NCI-H2171 treated with DMSO at 0.1 percent for 48 hours (cell line): ENCODE measurements at regions not wholly inside any gene's neighbourhood (a gene's known extent, or its start where the extent isn't known, plus 50 kb on each side); places are given as distances from the start of the nearest gene placed in this dataset.
"Not testable (repeated sequence)": the region's sequence is repeated elsewhere in the genome, so short reads cannot be mapped to it uniquely, and the experiment has no call there.

Source experiments
- DNase-seq: peaks from one replicate; lab custom pipeline; 2025; lab: John Stamatoyannopoulos, UW

- no peak for DNase-seq
Measured at GRCh38 chr2:121818546-121818945, 63.1 kb downstream of the TSN start.

GRCh38 chr2:121819846-121820245, 64.4 kb downstream of the TSN start:
- no peak for DNase-seq

- DNase-seq, result no peak
Measured at GRCh38 chr2:121821476-121822158, 66.2 kb downstream of the TSN start.

GRCh38 chr2:121824264-121824663, 68.8 kb downstream of the TSN start:
- no peak for DNase-seq

GRCh38 chr2:121825003-121825950, 69.8 kb downstream of the TSN start:
- no peak for DNase-seq

- no peak for DNase-seq
Measured at GRCh38 chr2:121826036-121826435, 70.6 kb downstream of the TSN start.

- DNase-seq, result no peak
Measured at GRCh38 chr2:121828281-121828731, 72.9 kb downstream of the TSN start.

- no peak for DNase-seq
Measured at GRCh38 chr2:121830809-121831208, 75.4 kb downstream of the TSN start.

- DNase-seq, result no peak
Measured at GRCh38 chr2:121831841-121832240, 76.4 kb downstream of the TSN start.

- DNase-seq, result no peak
Measured at GRCh38 chr2:121832412-121833357, 77.2 kb downstream of the TSN start.

- no peak for DNase-seq
Measured at GRCh38 chr2:121833358-121833723, 77.9 kb downstream of the TSN start.

- no peak for DNase-seq
Measured at GRCh38 chr2:121836611-121837010, 81.2 kb downstream of the TSN start.

- DNase-seq, result no peak
Measured at GRCh38 chr2:121837591-121837990, 82.1 kb downstream of the TSN start.

- DNase-seq, result no peak
Measured at GRCh38 chr2:121838551-121838950, 83.1 kb downstream of the TSN start.

GRCh38 chr2:121839584-121839983, 84.1 kb downstream of the TSN start:
- no peak for DNase-seq

- DNase-seq, result no peak
Measured at GRCh38 chr2:121849236-121849635, 93.8 kb downstream of the TSN start.

GRCh38 chr2:121853149-121853548, 97.7 kb downstream of the TSN start:
- not testable (repeated sequence) for DNase-seq

- no peak for DNase-seq
Measured at GRCh38 chr2:121855510-121855909, 100.1 kb downstream of the TSN start.

GRCh38 chr2:121856360-121856759, 100.9 kb downstream of the TSN start:
- no peak for DNase-seq

GRCh38 chr2:121858369-121858768, 102.9 kb downstream of the TSN start:
- DNase-seq, result no peak

- no peak for DNase-seq
Measured at GRCh38 chr2:121858847-121859246, 103.4 kb downstream of the TSN start.
